GM19324 (cell line): ENCODE measurements at regions not wholly inside any gene's neighbourhood (a gene's known extent, or its start where the extent isn't known, plus 50 kb on each side); places are given as distances from the start of the nearest gene placed in this dataset.
"Not testable (repeated sequence)": the region's sequence is repeated elsewhere in the genome, so short reads cannot be mapped to it uniquely, and the experiment has no call there.

Experiments
- ATAC-seq: cut with Tn5 transposase; IDR thresholded peaks from one replicate; pipeline ENCODE4 v1.9.1; 2021; ENCODE audit warnings: mild to moderate bottlenecking, moderate library complexity; ENCODE audit not compliant: unreplicated experiment, low FRiP score

DNA sequence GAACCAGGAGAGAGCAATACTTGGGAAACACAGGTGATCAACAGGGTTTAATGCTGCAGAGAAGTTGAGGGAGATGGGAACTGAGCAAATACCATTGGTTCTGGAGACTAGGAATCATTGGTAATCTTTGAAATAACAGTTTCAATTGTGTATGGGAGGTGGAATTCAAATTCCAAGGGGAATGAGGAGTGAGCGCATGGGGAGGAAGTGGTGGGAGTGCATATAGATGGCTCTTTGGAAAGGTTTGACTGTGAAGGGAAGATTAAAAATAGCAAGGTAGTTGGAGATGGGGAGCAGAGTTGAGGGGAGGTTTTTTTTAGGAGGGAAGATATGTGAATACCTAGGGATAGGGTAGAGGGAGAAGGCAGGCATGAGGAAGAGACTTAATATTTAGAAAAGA lies 51.1 kb upstream of the ROPN1 start:
- ATAC-seq = no peak

GRCh38 chr3:124044956-124045355 lies 53.0 kb upstream of the ROPN1 start:
- no peak for ATAC-seq

DNA sequence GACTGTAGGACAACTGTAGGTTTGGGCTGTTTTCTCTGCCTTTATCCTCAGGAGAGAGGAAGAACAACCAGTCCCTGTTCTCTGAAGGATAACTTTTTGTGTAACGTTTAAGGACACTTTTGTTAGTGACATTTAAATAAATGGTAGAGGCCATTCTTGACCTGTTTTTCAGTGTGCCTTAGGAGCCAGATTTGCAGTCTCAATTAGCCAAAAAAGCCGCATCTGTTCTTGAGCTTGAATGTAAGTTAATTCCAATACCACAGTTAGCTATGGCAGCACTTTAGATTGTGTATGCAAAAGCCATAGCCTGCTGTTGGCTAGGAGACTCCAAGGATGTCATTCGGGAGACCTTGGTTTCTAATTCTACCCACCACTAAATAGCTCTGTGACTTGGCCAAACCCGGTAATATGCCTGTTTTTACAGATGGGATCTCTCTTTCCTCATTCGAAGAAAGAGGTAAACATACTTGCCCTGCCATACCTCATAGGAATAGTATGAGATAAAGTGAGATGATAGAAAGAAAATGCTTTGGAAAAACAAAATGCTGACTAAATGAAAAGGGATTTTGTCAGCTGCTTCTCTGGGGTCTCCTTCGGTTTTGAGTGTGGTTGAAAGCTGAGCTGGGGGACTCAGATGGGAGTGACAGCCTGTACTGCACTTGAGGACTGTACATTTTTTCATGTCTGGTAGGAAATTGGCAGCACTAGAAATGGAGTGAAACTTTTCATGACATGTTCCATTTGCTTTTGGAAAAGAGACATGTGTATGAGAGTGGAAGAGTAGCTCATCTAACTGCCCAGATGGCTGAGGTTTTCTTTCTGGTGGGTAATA lies 57.3 kb upstream of the ROPN1 start:
- no peak for ATAC-seq

DNA sequence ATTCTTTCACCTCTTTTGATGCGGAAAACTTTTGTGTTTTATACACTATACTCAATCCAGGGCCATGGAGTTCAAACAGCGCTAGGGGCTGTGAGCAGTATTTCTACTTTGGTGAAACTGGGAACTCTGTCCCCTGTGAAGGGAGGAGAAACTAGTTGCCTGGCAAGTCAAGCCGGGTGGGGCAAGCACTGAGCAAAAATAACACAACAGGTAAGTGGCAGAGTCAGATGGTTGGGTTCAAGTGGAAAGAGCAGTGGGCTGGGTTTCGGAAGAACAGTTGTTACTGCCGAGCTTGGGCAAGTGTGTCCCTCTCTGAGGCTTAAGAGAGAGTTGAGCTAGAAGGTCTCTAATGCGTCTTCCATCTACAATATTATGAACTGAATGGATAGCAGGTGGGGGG lies 59.7 kb upstream of the ROPN1 start:
- ATAC-seq = no peak

GRCh38 chr3:124053871-124054270 lies 61.9 kb upstream of the ROPN1 start:
- no peak for ATAC-seq

GRCh38 chr3:124056846-124057245 lies 64.9 kb upstream of the ROPN1 start:
- no peak for ATAC-seq

- no peak for ATAC-seq
Measured at GRCh38 chr3:124057420-124057819, 65.5 kb upstream of the ROPN1 start.

- no peak for ATAC-seq
Measured at GRCh38 chr3:124059580-124059979, 67.7 kb upstream of the ROPN1 start.

- no peak for ATAC-seq
Measured at GRCh38 chr3:124063197-124063909, 71.4 kb upstream of the ROPN1 start.

- no peak for ATAC-seq
Measured at GRCh38 chr3:124064050-124064449, 72.1 kb upstream of the ROPN1 start.

- not testable (repeated sequence) for ATAC-seq
Measured at GRCh38 chr3:124066543-124066942, 74.6 kb upstream of the ROPN1 start.

DNA sequence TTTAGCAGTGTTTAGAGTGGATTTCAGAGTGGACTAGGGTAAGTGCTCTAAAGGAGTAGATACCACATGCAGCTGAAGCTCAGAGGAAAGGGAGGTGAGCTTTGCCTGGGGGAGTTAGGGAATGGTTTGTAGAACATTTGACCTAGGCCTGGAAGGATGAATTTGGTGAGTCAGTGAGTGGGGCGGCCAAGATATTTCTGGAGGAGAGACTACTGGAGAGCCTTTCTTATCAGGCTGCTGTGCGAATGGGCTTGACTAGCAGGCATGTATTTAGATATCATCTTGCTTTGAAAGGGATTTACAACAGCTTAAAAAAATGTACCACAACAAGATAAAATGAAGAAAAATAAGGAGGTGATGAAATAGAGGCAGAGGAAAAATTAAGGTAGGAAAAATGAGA lies 77.8 kb upstream of the ROPN1 start:
- not testable (repeated sequence) for ATAC-seq

- not testable (repeated sequence) for ATAC-seq
Measured at GRCh38 chr3:124075090-124075489, 83.2 kb upstream of the ROPN1 start.

- ATAC-seq = no peak
Measured at GRCh38 chr3:124075753-124076152, 83.8 kb upstream of the ROPN1 start.

GRCh38 chr3:124076235-124076634 lies 84.3 kb upstream of the ROPN1 start:
- ATAC-seq = no peak

GRCh38 chr3:124078953-124079911 lies 87.3 kb upstream of the ROPN1 start:
- no peak for ATAC-seq

DNA sequence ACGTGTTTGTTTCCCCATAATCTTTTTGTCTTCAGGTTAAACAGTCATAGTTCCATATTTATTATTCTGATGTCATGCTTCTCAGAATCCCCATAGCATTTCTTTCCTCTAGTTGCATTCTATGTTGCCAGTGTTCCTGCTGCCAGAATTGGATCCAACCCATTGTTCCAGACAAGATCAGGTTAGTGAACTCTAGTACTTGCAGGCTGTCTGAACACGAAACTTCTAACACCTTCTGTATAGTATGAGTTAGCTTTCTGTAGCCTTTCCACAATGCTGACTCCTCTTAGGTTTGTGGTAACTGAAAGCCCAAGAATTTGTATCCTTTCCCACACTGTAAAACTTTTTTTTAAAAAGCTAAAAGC lies 88.0 kb upstream of the ROPN1 start:
- ATAC-seq = no peak

DNA sequence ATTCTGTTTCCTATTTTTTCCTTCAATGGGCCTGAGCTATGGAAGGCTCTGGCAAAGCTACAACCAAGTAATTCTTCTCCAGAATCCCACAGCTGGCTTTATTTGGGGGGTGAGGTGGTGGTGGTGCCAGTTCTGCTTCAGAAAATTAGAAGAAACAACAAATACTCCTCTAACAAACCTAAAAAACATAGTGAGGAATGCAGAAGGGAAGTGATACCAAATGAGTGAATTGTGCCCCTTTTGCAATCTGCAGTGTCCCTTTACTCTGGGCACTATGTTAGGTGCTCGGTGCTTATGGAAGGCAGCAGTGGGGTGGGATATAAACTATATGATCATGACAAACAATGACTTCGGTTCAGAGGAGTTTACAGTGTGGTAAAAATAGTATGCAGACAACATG lies 90.4 kb upstream of the ROPN1 start:
- ATAC-seq = no peak

GRCh38 chr3:124084022-124084881 lies 92.3 kb upstream of the ROPN1 start:
- ATAC-seq = no peak

DNA sequence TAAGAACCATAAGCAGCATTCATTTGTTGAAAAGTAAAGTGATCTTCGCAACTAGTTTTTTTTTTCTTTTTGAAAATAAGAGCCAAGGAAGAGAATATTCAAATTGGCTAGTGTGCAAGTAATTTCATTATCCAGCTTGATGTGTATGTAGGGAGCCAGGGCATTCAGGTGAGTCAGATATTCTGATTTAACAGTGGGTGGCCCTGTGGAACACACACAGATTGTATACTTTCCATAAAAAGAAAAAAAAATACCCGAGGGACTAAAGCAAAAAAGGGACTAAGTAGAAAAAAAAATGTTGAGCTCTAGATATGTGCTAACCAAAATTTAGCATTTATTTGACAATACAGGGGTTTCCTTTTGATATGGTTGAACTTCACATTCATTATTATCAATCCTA lies 96.9 kb upstream of the ROPN1 start:
- ATAC-seq = no peak
